Vagina (tissue), 2 donors: ENCODE measurements at regions not wholly inside any gene's neighbourhood (a gene's known extent, or its start where the extent isn't known, plus 50 kb on each side); places are given as distances from the start of the nearest gene placed in this dataset.

Experiments used
- DNase-seq, 2 donors: peaks; one replicate each; pipeline ENCODE4 v3.0.0-alpha.2; 2017; ENCODE audit errors: extremely low spot score in 2 of 2
- H3K27ac ChIP-seq: fragments of 200-600 bp; sonication (generic); one replicate; pipeline ENCODE4 v1.5.1; 2019
- H3K27me3 ChIP-seq: fragments of 200-600 bp; sonication (generic); one replicate; pipeline ENCODE4 v1.5.1; 2019
- H3K36me3 ChIP-seq, 2 donors: fragments of 200-600 bp; sonication (generic); one replicate each; pipeline ENCODE4 v1.5.1; 2017 to 2019
- H3K4me1 ChIP-seq: fragments of 200-600 bp; sonication (generic); one replicate; pipeline ENCODE4 v1.5.1; 2019
- H3K4me3 ChIP-seq, 2 donors: fragments of 200-600 bp; sonication (generic); 1 replicate in 1 of 2; 2 replicates in 1 of 2; pipeline ENCODE4 v1.5.1; 2016 to 2019
- H3K9me3 ChIP-seq: fragments of 200-600 bp; sonication (generic); one replicate; pipeline ENCODE4 v1.5.1; 2019
- CTCF ChIP-seq, 3 experiments: fragments of 450-650 bp in 2 of 3; fragments of 200-600 bp in 1 of 3; sonication (generic) in 1 of 3; IDR thresholded peaks; one replicate each; pipeline ENCODE4 v1.5.1; 2017 to 2019; ENCODE audit warnings: antibody characterized with exemption in 3 of 3, mild to moderate bottlenecking in 2 of 3, moderate library complexity in 2 of 3
- POLR2A ChIP-seq, 2 donors: fragments of 450-650 bp; IDR thresholded peaks; one replicate each; pipeline ENCODE4 v1.6.1; 2017; ENCODE audit warnings: antibody characterized with exemption in 2 of 2, mild to moderate bottlenecking in 2 of 2, moderate library complexity in 2 of 2
- POLR2AphosphoS5 ChIP-seq, 2 donors: sonication (generic); formaldehyde crosslinking; IDR thresholded peaks; one replicate each; pipeline ENCODE4 v1.9.0; 2017; ENCODE audit warnings: antibody characterized with exemption in 2 of 2, mild to moderate bottlenecking in 2 of 2, low read depth in 1 of 2; ENCODE audit not compliant: insufficient read depth in 1 of 2
- intact Hi-C: fragments of 100-400 bp; cut with DNase I; formaldehyde crosslinking; loops from one replicate; pipeline ENCODE4 v1.15.1; 2023

- H3K27me3 ChIP-seq: no peaks in the 10 kb centered on the region
- no peak for DNase-seq
- peaks cover 18% of the 10 kb centered on the region for H3K4me1 ChIP-seq
- no peak overlapping the region for H3K4me3 ChIP-seq
- intact Hi-C loops: no loop called here
- H3K36me3 ChIP-seq: no peaks in the 10 kb centered on the region
- no peak overlapping the region for H3K27ac ChIP-seq
- no peak for TF ChIP-seq CTCF (IDR thresholded peaks at IDR 0.05)
- no peak for TF ChIP-seq POLR2AphosphoS5 (IDR thresholded peaks at IDR 0.05; ENCODE audit: insufficient read depth in 1 of 2, low read depth in 1 of 2)
- no peak for TF ChIP-seq POLR2A (IDR thresholded peaks at IDR 0.05)
- no peaks in the 10 kb centered on the region for H3K9me3 ChIP-seq
Observed at GRCh38 chr2:176852667-176853066, 359.9 kb upstream of the HNRNPA3 start.

DNA sequence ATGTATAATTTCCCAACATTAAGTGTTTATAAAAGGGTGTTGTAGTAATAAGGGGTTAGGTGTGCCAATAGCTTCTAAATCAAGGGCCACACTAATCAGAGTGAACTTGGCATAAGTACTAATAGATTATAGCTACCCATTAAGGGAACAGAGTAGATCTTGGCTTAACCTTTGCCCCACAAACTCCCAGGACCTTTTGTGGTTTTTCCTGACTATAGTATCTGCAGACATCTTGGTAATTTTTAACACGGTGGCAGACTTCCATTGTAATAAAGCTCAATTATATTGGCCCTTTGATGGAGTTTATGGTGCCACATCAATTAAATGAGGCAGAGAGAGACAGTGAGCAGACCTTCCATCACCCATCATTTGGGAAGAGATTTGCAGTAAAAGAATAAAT, 358.5 kb upstream of the HNRNPA3 start:
- Histone ChIP-seq H3K4me1 (peaks cover 18% of the 10 kb centered on the region), H3K4me3 (no peak overlapping the region), H3K36me3 (no peaks in the 10 kb centered on the region), H3K27me3 (no peaks in the 10 kb centered on the region), H3K27ac (peak overlapping the region; percentile 22), H3K9me3 (no peaks in the 10 kb centered on the region)
- DNase-seq: no peak
- TF ChIP-seq POLR2AphosphoS5 (IDR thresholded peaks at IDR 0.05; ENCODE audit: insufficient read depth in 1 of 2, low read depth in 1 of 2): no peak
- no peak for TF ChIP-seq CTCF (IDR thresholded peaks at IDR 0.05)
- intact Hi-C loops: no loop called here

DNA sequence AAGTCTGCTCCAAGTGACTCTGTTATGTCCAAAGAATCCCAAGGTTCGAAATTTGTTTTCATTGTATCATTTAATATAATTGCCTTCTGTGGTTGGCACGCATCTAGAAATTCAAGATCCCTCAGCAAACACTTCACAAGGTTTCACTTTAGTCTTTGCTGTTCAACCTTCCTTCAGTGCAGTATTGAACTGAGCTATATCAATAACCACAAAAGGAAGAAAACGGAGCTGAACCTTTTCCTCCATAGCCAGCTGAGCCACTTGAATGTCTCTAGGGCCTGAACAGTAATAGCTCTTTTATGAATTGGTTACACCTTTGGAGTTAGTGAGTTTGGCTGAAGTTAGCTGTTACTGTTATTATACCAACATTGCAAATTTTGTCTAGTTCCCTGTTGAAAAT, 357.7 kb upstream of the HNRNPA3 start:
- Histone ChIP-seq H3K4me1 (peaks cover 18% of the 10 kb centered on the region), H3K9me3 (no peaks in the 10 kb centered on the region), H3K36me3 (no peaks in the 10 kb centered on the region), H3K27ac (no peak overlapping the region), H3K27me3 (no peaks in the 10 kb centered on the region), H3K4me3 (no peak overlapping the region)
- DNase-seq: no peak
- intact Hi-C loops: no loop called here
- no peak for TF ChIP-seq POLR2AphosphoS5 (IDR thresholded peaks at IDR 0.05; ENCODE audit: insufficient read depth in 1 of 2, low read depth in 1 of 2)
- TF ChIP-seq POLR2A (IDR thresholded peaks at IDR 0.05): no peak
- TF ChIP-seq CTCF (IDR thresholded peaks at IDR 0.05): no peak

DNA sequence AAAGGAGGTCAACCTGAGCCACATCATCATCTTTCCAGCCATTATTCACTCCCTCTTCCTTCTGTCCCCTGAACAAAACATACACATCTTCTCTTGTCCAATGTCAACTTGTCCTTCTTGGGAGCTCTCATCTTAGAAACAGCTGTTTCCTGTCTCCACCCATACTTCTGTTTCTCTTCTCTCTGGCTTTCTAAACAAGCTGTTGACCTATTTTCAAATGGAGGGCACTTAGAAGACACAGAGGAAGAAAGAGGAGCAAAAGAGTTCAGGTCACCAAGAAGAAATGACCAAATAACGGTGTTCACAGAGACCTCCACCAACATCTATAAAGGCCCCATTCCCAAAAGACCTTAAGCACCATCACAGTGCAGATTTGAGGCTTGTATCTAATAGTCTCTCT, 355.9 kb upstream of the HNRNPA3 start:
- H3K4me3 ChIP-seq: no peak overlapping the region

GRCh38 chr2:176865336-176865735, 347.3 kb upstream of the HNRNPA3 start:
- Histone ChIP-seq H3K27me3 (no peaks in the 10 kb centered on the region), H3K4me1 (no peaks in the 10 kb centered on the region), H3K4me3 (no peak overlapping the region), H3K36me3 (no peaks in the 10 kb centered on the region), H3K9me3 (no peaks in the 10 kb centered on the region), H3K27ac (no peak overlapping the region)
- intact Hi-C loops: no loop called here
- TF ChIP-seq CTCF (IDR thresholded peaks at IDR 0.05) (no peak), POLR2A (IDR thresholded peaks at IDR 0.05) (no peak), POLR2AphosphoS5 (IDR thresholded peaks at IDR 0.05; ENCODE audit: insufficient read depth in 1 of 2, low read depth in 1 of 2) (no peak)
- DNase-seq: no peak

More for the DNA sequence above, 355.9 kb upstream of the HNRNPA3 start:
- TF ChIP-seq POLR2A (IDR thresholded peaks at IDR 0.05) (no peak), POLR2AphosphoS5 (IDR thresholded peaks at IDR 0.05; ENCODE audit: insufficient read depth in 1 of 2, low read depth in 1 of 2) (no peak)
- Histone ChIP-seq H3K36me3 (no peaks in the 10 kb centered on the region), H3K4me1 (peaks cover 10% of the 10 kb centered on the region), H3K9me3 (no peaks in the 10 kb centered on the region), H3K27me3 (no peaks in the 10 kb centered on the region), H3K27ac (no peak overlapping the region)
- no peak for DNase-seq
- intact Hi-C loops: no loop called here

DNA sequence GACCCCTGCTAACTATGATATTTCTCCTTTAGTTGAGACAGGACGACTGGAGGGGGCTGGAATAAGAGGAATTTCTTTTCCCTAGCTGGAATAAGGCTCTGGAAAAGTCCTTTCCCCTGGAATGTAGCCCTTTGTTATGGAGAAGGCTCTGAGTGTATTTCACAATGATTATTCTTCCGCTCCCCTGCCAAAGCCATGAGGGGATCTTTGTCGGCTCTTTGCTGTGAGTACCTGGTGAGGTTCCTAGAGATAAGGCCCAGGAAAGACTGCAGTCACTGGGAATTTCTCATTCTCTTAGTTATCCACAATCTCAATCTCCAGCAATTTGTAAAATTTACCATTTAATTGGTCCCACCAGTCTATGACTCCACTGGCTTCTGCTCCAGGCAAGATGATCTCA, 340.2 kb upstream of the HNRNPA3 start:
- intact Hi-C loops: no loop called here
- no peak for TF ChIP-seq POLR2A (IDR thresholded peaks at IDR 0.05)
- no peak for TF ChIP-seq CTCF (IDR thresholded peaks at IDR 0.05)
- no peak for TF ChIP-seq POLR2AphosphoS5 (IDR thresholded peaks at IDR 0.05; ENCODE audit: insufficient read depth in 1 of 2, low read depth in 1 of 2)
- no peak overlapping the region for H3K4me3 ChIP-seq
- peaks cover 4% of the 10 kb centered on the region for H3K9me3 ChIP-seq
- no peak overlapping the region for H3K27ac ChIP-seq
- no peak for DNase-seq
- H3K4me1 ChIP-seq: no peaks in the 10 kb centered on the region
- H3K27me3 ChIP-seq: no peaks in the 10 kb centered on the region
- H3K36me3 ChIP-seq: no peaks in the 10 kb centered on the region
